ENCODE measurements at regions not wholly inside any gene's neighbourhood (a gene's known extent, or its start where the extent isn't known, plus 50 kb on each side); places are given as distances from the start of the nearest gene placed in this dataset.

GRCh38 chr4:7141151-7141834 lies 51.0 kb upstream of the SORCS2 start:
- ATAC-seq = no peak
- Histone ChIP-seq H3K4me3 (replicated peaks in 1 of 3; ENCODE audit: insufficient read depth in 1 of 3, low read depth in 2 of 3, low read length in 3 of 3) (no peak overlapping the region), H3K9me3 (ENCODE audit: low read length) (no peaks in the 10 kb centered on the region), H3K4me1 (ENCODE audit: insufficient read depth, low read length) (peaks cover 17% of the 10 kb centered on the region), H3K9ac (ENCODE audit: insufficient read depth, low read depth, low read length) (no peak overlapping the region), H3K36me3 (replicated peaks in 1 of 2; ENCODE audit: control insufficient read depth in 1 of 2, insufficient read depth in 2 of 2, low read length in 2 of 2) (no peaks in the 10 kb centered on the region), H3K27ac (ENCODE audit: extremely low read length, insufficient read depth, low read length) (no peak overlapping the region), H3K79me2 (ENCODE audit: insufficient read depth, low read length) (no peaks in the 10 kb centered on the region), H3K27me3 (ENCODE audit: control insufficient read depth in 1 of 2, insufficient read depth in 2 of 2, low read length in 2 of 2) (peaks cover 2 to 27% of the 10 kb centered on the region in 2 experiments; a peak in 4 of 5 replicates), H2AFZ (ENCODE audit: low read length) (no peak overlapping the region), H4K20me1 (ENCODE audit: insufficient read depth, low read length) (no peaks in the 10 kb centered on the region), H3K4me2 (ENCODE audit: low read depth, low read length) (no peak overlapping the region)
- intact Hi-C loops (cut with micrococcal nuclease; ENCODE audit: unreplicated experiment) (no loop called here), in situ Hi-C loops (cut with HindIII; ENCODE audit: extremely low pct_ligation_motif_present, low pct_unique_long_range_greater_than_20kb) (no loop called here)
- 0 out of 2 replicates have a peak, but pooled peaks have one; percentile 52 for TF ChIP-seq ZNF768 (CRISPR knock-in tag; IDR thresholded peaks at IDR 0.05)
- no peak for TF ChIP-seq ERF (CRISPR knock-in tag; IDR thresholded peaks at IDR 0.05)
- POLR2A ChIA-PET = no interaction called here
- no TSS peak for BruUV-seq (replicated peaks)
- no peak for DNase-seq (ENCODE audit: low spot score)
- no peak for FAIRE-seq
- CTCF ChIA-PET (ENCODE audit: low intra/inter-chr PET ratio, low total read pairs) = no interaction called here
- WGBS (ENCODE audit: low lambda C conversion rate) = 44% methylated on average over 11 of the region's 14 CpGs

GRCh38 chr4:7140692-7141069 lies 51.7 kb upstream of the SORCS2 start:
- POLR2A ChIA-PET = no interaction called here
- no TSS peak for BruUV-seq (replicated peaks)
- no peaks in the 10 kb centered on the region for H3K79me2 ChIP-seq (ENCODE audit: insufficient read depth, low read length)
- no peaks in the 10 kb centered on the region for H4K20me1 ChIP-seq (ENCODE audit: insufficient read depth, low read length)
- CTCF ChIA-PET (ENCODE audit: low intra/inter-chr PET ratio, low total read pairs) = no interaction called here
- no peak overlapping the region for H2AFZ ChIP-seq (ENCODE audit: low read length)
- no peaks in the 10 kb centered on the region for H3K9me3 ChIP-seq (ENCODE audit: low read length)
- H3K27me3 ChIP-seq (ENCODE audit: control insufficient read depth in 1 of 2, insufficient read depth in 2 of 2, low read length in 2 of 2) = peaks cover 2 to 21% of the 10 kb centered on the region in 2 experiments; a peak in 3 of 5 replicates
- no peak overlapping the region for H3K27ac ChIP-seq (ENCODE audit: extremely low read length, insufficient read depth, low read length)
- no peaks in the 10 kb centered on the region for H3K36me3 ChIP-seq (replicated peaks in 1 of 2; ENCODE audit: control insufficient read depth in 1 of 2, insufficient read depth in 2 of 2, low read length in 2 of 2)
- no CpG with 5 or more reads among the region's 8 CpGs for WGBS (ENCODE audit: low lambda C conversion rate)
- intact Hi-C loops (cut with micrococcal nuclease; ENCODE audit: unreplicated experiment) = no loop called here
- H3K4me2 ChIP-seq (ENCODE audit: low read depth, low read length) = no peak overlapping the region
- FAIRE-seq (no peak), DNase-seq (ENCODE audit: low spot score) (no peak), ATAC-seq (no peak)
- no peak overlapping the region for H3K4me3 ChIP-seq (replicated peaks in 1 of 3; ENCODE audit: insufficient read depth in 1 of 3, low read depth in 2 of 3, low read length in 3 of 3)
- peaks cover 12% of the 10 kb centered on the region for H3K4me1 ChIP-seq (ENCODE audit: insufficient read depth, low read length)
- in situ Hi-C loops (cut with HindIII; ENCODE audit: extremely low pct_ligation_motif_present, low pct_unique_long_range_greater_than_20kb) = no loop called here
- no peak overlapping the region for H3K9ac ChIP-seq (ENCODE audit: insufficient read depth, low read depth, low read length)
- TF ChIP-seq PATZ1 (CRISPR knock-in tag; IDR thresholded peaks at IDR 0.05) (no peak), ZNF7 (CRISPR knock-in tag; IDR thresholded peaks at IDR 0.05) (no peak), ZNF235 (CRISPR knock-in tag; IDR thresholded peaks at IDR 0.05; ENCODE audit: borderline replicate concordance) (no peak), ZNF768 (CRISPR knock-in tag; IDR thresholded peaks at IDR 0.05) (no peak; the same call in 1 of the 2 replicates), ZNF883 (CRISPR knock-in tag; IDR thresholded peaks at IDR 0.05; ENCODE audit: not compliant biosample characterization) (no peak), NFE2 (CRISPR knock-in tag; IDR thresholded peaks at IDR 0.05) (no peak), TBL1XR1 (IDR thresholded peaks at IDR 0.05; ENCODE audit: borderline replicate concordance, low read length, partially characterized antibody) (no peak), ZNF776 (CRISPR knock-in tag; IDR thresholded peaks at IDR 0.05) (no peak), FOXJ3 (CRISPR knock-in tag; IDR thresholded peaks at IDR 0.05; ENCODE audit: borderline replicate concordance) (no peak), CCAR2 (optimal IDR thresholded peaks at IDR 0.05; ENCODE audit: low read depth, low read length) (no peak), ZNF530 (CRISPR knock-in tag; IDR thresholded peaks at IDR 0.05; ENCODE audit: low read depth) (no peak), MXD1 (CRISPR knock-in tag; IDR thresholded peaks at IDR 0.05) (no peak), HNRNPH1 (optimal IDR thresholded peaks at IDR 0.05; ENCODE audit: low read depth, low read length) (no peak), ETS1 (CRISPR knock-in tag; IDR thresholded peaks at IDR 0.05) (no peak), NFYB (CRISPR knock-in tag; IDR thresholded peaks at IDR 0.05) (no peak)

Data from HepG2 (cell line).